HG03460 (cell line): ENCODE measurements at regions not wholly inside any gene's neighbourhood (a gene's known extent, or its start where the extent isn't known, plus 50 kb on each side); places are given as distances from the start of the nearest gene placed in this dataset.

Experiments
- ATAC-seq: cut with Tn5 transposase; IDR thresholded peaks from one replicate; pipeline ENCODE4 v1.9.1; 2021; ENCODE audit not compliant: unreplicated experiment

GRCh38 chr1:57686306-57686705 lies 262.4 kb upstream of the DAB1 start:
- ATAC-seq: no peak

DNA sequence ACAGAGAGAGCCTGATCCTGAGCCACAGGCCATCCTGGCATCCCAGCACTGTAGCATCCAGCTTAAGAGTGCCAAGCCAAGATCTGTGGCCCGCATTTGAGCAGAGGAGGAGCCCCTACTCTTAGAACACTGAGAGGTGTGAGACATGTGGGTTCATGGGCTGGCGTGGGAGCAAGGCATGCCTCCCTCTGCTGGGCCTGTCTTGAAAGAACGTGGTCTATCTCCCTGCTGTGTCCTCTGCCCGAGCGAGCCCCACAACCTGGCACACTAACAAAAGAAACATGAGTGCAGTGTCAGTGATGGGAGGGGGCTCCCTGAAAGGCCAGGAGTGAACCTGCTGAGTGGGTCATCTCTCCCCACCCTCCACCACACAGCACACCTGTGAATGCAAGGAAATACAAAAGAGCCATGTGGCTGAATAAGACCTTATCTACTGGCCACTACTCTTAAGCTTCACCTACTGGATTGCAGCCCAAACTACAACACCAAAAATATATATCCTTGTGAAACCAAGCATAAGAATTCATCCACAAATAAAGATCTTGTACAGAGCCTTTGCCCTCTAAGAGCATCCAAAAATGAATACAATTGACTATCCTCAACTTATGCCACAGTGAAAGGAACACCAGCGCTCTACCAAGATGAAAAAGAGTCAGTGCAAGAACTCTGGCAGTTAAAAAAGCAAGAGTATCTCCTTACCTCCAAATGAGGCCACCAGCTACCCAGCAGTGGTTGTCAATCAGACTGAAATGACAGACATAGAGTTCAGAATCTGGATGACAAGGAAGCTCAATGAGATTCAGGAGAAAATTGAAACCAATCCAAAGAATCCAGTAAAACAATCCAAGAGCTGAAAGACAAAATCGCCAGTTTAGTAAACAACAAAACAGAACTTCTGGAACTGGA lies 259.4 kb upstream of the DAB1 start:
- no peak for ATAC-seq

- ATAC-seq: no peak
These were observed 254.3 kb upstream of the DAB1 start for GRCh38 chr1:57678138-57678537.

DNA sequence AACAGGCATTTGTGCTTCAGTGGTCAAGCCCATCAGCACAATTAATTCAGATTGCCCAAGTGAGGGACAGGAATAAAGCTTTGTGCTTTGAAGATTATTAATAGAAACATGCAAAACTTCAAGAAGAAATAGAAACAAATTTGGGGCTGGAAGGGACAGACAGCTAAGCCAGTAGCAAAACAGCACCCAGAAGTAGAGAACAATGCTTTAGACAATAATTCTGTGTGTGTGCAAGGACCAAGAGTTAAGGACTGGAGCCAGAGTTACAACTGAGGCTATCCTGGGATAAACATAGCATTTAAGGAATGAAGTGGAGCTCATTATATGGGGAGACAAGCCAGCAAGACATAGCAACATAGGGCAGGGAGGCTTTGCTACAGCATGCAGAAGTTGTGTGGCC lies 251.9 kb upstream of the DAB1 start:
- ATAC-seq: no peak

GRCh38 chr1:57674801-57675200 lies 250.9 kb upstream of the DAB1 start:
- ATAC-seq: no peak

GRCh38 chr1:57672346-57673140 lies 248.7 kb upstream of the DAB1 start:
- ATAC-seq: no peak

GRCh38 chr1:57671750-57672149 lies 247.9 kb upstream of the DAB1 start:
- no peak for ATAC-seq

DNA sequence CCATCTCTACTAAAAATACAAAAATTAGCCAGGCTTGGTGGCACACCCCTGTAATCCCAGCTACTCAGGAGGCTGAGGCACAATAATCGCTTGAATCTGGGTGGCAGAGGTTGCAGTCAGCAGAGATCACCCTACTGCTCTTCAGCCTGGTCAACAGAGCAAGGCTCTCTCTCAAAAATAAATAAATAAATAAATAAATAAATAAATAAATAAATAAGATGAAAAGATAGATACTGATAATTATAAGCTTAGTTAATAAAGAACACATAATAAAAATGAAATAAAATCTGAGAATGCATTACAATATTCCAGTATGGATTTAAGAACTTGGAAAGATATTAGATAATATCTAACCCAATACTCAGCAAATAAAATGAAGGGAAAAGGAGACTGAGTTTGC lies 235.9 kb upstream of the DAB1 start:
- ATAC-seq: no peak

DNA sequence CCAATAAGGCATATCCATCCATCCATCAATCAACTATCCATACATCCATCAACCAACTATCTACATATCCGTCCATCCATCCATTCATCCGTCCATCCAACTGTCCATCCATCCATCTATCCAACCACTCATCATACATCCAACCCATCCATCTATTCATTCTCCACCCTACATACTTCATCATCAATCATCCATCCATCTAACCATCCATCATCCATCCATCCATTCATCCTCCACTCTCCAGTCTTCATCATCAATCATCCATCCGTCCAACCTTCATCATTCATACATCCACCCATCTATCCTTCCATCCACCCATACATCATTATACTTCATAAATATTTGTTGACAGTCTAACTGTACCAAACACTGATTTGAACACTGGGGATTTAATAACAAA lies 231.3 kb upstream of the DAB1 start:
- ATAC-seq: no peak

- ATAC-seq: no peak
These were observed 220.8 kb upstream of the DAB1 start for GRCh38 chr1:57644667-57645066.

DNA sequence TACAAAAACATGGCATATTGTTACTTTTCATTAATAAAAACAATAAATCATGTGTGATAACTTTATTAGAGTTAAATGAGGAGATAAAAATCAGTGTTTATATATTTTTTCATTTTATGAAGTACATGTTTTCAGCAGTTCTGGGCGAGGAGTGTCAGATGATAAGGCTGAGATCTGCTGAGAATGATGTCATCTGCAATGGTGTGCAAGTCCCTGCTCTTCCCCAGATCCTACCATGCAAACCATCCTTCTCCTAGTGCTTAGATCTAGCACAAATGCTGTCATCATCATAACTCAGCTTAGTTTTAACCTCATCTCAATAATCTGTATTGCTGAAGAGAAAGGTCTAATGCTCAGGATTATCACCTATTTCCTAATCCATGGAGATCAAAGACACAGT lies 214.4 kb upstream of the DAB1 start:
- ATAC-seq: no peak

- no peak for ATAC-seq
These were observed 213.3 kb upstream of the DAB1 start for GRCh38 chr1:57637155-57637554.

GRCh38 chr1:57633881-57634280 lies 210.0 kb upstream of the DAB1 start:
- ATAC-seq: no peak

DNA sequence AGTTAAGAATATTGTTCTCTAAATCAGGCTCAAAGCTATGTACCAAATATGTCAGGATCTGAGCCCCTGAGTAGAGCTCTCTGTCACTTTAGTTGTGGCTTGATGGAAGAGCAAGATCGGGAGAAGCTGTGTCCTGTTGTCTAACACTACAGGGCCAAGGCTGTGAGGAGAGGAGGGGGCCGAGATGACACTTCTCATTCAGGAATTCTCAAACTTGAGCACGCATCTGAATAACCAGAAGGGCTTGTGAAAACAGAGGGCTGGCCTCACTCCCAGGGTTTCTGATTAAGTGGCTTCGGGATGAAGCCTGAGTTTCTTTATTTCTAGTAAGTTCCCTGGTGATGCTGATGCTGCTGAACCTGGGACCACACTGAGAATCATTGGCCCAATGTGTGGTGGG lies 209.2 kb upstream of the DAB1 start:
- no peak for ATAC-seq

DNA sequence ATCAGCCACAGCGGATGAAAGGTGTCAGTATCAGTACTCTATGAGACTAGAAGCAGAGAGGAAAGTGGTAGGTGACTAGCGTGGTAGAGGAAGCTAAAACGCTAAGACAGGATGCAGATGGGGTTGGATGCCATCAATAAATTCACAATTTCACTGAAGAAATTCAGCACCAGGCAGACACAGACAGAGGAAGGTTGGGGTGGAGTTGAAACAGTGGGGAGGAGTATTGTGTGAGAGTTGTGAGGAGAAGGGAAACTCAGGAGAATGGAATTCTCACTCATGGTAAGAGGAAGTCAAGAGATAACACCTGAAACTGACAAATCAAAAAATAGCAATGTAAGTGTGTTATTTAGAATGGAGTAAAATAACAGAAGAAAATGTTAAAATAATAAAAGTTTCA lies 208.5 kb upstream of the DAB1 start:
- no peak for ATAC-seq

DNA sequence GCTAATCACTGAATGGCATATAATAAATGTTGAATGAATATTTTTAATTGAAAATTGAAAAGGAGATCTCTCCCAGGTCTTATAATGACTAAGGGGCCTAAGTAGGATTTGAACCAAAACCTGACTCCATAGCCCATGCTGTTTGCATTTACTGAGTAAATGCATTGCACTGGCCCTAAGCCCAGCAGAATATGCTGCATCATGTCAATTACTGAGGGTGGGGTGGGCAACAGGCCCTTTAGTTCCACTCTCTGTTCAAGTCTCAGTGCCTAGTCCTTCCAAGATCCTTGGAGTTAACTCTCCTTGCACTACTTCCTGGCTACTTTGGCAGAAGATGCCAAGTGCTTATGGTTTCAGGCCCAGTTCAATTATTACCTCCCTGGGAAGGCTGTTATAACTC lies 203.8 kb upstream of the DAB1 start:
- ATAC-seq: no peak

- no peak for ATAC-seq
These were observed 200.1 kb upstream of the DAB1 start for GRCh38 chr1:57623791-57624538.

GRCh38 chr1:57623039-57623790 lies 199.4 kb upstream of the DAB1 start:
- no peak for ATAC-seq

DNA sequence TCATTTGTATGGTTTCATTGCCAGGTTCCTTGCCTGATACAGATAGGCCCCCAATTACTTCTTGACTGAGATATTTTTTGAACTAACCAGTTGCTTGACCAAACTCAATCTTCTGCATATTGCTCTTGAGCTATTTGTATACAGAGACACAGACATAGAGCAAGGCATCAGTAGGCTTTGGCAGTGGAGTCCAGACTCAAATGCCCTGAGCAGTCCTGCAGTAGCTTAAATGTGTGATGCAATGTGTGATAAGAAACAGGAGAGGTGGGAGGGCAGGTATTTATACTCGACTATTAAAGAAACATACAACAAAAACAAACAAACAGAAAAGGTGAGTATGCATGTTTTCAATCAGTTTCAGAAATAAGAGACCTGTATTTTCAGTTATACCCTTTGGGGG lies 197.9 kb upstream of the DAB1 start:
- no peak for ATAC-seq

GRCh38 chr1:57620605-57621004 lies 196.7 kb upstream of the DAB1 start:
- ATAC-seq: no peak

DNA sequence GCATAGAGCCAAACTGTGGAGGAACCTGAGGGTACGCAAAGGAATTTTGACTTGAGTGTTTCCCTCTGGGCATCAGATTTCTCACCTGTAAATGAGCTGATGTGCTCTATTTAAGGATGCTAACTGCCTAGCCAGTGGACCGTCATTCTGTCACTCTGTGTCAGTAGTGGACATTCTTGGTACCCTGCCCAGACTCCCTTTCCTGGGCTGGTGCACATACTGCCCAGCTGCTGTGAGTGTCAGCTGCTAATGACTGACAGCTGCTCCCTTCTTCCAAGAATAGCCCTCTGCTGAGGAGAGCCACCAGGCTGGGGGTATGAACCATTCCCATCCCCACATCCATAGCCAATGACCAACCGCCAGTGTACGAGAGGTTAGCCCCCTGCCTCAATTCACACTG lies 193.1 kb upstream of the DAB1 start:
- no peak for ATAC-seq
